B cell (primary cell): ENCODE measurements at regions not wholly inside any gene's neighbourhood (a gene's known extent, or its start where the extent isn't known, plus 50 kb on each side); places are given as distances from the start of the nearest gene placed in this dataset.

Experiments used
- CTCF ChIP-seq: fragments of 200-600 bp; IDR thresholded peaks from one replicate; pipeline ENCODE4 v1.8.0; 2022; ENCODE audit warnings: antibody characterized with exemption, mild to moderate bottlenecking
- EZH2 ChIP-seq: IDR thresholded peaks from 2 replicates; pipeline ENCODE4 v1.6.1; 2012; ENCODE audit warnings: borderline replicate concordance, low read depth, mild to moderate bottlenecking, moderate library complexity, low read length; ENCODE audit not compliant: insufficient read depth, poor library complexity, severe bottlenecking

DNA sequence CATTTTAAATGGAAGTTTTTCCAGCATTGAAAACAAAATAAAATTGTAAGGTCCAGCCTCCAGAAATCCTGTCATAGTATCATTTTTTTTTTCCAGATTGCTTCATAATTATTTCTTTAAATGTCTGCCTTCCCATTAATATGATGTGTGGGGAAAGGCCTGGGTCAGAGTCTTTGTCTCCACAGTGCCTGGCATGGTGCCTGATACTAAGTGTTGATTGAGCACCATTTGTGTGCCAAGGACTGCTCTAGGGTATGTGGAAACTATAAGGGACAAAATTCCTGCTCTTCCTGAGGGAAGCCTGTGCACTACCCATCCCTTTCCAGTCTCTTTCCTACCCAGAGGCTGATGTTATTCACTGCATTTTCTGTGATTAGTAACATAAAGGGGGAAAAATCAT, 53.1 kb upstream of the BEND4 start:
- no peak for TF ChIP-seq CTCF
- no peak for TF ChIP-seq EZH2
